SK-N-SH (cell line): ENCODE measurements at regions not wholly inside any gene's neighbourhood (a gene's known extent, or its start where the extent isn't known, plus 50 kb on each side); places are given as distances from the start of the nearest gene placed in this dataset.

Source experiments
- CTCF ChIA-PET: fragments of 300-600, 350-600 bp; formaldehyde crosslinking; extraction: SDS; loops from one replicate; lab custom pipeline; 2021; lab: Yijun Ruan, JAX
- POLR2A ChIA-PET: fragments of 350-600 bp; sonication (Branson Sonifier 250); formaldehyde crosslinking; extraction: SDS; loops from one replicate; lab custom pipeline; 2020; ENCODE audit warnings: antibody characterized with exemption, inconsistent platforms; lab: Yijun Ruan, JAX
- DNase-seq: peaks from one replicate; pipeline ENCODE4 v3.0.0; 2012
- H2AFZ ChIP-seq: fragments of 200-600 bp; sonication (generic); 2 replicates; pipeline ENCODE4 v1.8.1; 2016; ENCODE audit warnings: antibody characterized with exemption, mild to moderate bottlenecking, low read depth
- H3F3A ChIP-seq: fragments of 200-600 bp; sonication (generic); replicated peaks from 2 replicates; pipeline ENCODE3; 2016; ENCODE audit warnings: antibody characterized with exemption, mild to moderate bottlenecking; ENCODE audit not compliant: insufficient read depth
- H3K27ac ChIP-seq, 2 experiments: fragments of 200-500 bp in 1 of 2; fragments of 200-600 bp in 1 of 2; sonication (Bioruptor generic) in 1 of 2; sonication (generic), shearing (Covaris generic) in 1 of 2; 2 replicates each; pipeline versions ENCODE4 v1.5.1 to v1.6.1; 2014 to 2016; ENCODE audit warnings: low read depth in 2 of 2, inconsistent platforms in 1 of 2, low read length in 1 of 2, mild to moderate bottlenecking in 1 of 2, mixed read lengths in 1 of 2
- H3K27me3 ChIP-seq: fragments of 200-600 bp; sonication (generic), shearing (Covaris generic); 2 replicates; pipeline ENCODE4 v1.6.1; 2016; ENCODE audit warnings: mixed run types; ENCODE audit not compliant: insufficient read depth
- H3K36me3 ChIP-seq, 2 experiments: fragments of 200-500 bp in 1 of 2; fragments of 200-600 bp in 1 of 2; sonication (Bioruptor generic) in 1 of 2; sonication (generic) in 1 of 2; replicated peaks in 1 of 2; 2 replicates each; pipeline versions ENCODE3 to v1.5.1; 2014 to 2016; ENCODE audit warnings: low read length in 1 of 2, mild to moderate bottlenecking in 1 of 2; ENCODE audit not compliant: insufficient read depth in 2 of 2, control insufficient read depth in 1 of 2
- H3K4me1 ChIP-seq, 2 experiments: fragments of 200-500 bp in 1 of 2; fragments of 200-600 bp in 1 of 2; sonication (Bioruptor generic) in 1 of 2; sonication (generic), shearing (Covaris generic) in 1 of 2; 2 replicates each; pipeline versions ENCODE4 v1.5.1 to v1.6.1; 2014 to 2016; ENCODE audit warnings: low read depth in 1 of 2, low read length in 1 of 2, mixed run types in 1 of 2; ENCODE audit not compliant: insufficient read depth in 2 of 2, control insufficient read depth in 1 of 2
- H3K4me2 ChIP-seq: fragments of 200-600 bp; sonication (generic), shearing (Covaris generic); 2 replicates; pipeline ENCODE4 v1.6.1; 2017; ENCODE audit warnings: mixed run types
- H3K4me3 ChIP-seq, 2 experiments: fragments of 200-500 bp in 1 of 2; fragments of 200-600 bp in 1 of 2; sonication (Bioruptor generic) in 1 of 2; sonication (generic), shearing (Covaris generic) in 1 of 2; 2 replicates each; pipeline versions ENCODE4 v1.5.1 to v1.8.1; 2014 to 2016; ENCODE audit warnings: low read depth in 2 of 2, inconsistent platforms in 1 of 2, low read length in 1 of 2, mild to moderate bottlenecking in 1 of 2, mixed read lengths in 1 of 2, moderate library complexity in 1 of 2
- H3K79me2 ChIP-seq: fragments of 200-600 bp; sonication (generic); 2 replicates; pipeline ENCODE4 v1.8.1; 2017; ENCODE audit warnings: mild to moderate bottlenecking; ENCODE audit not compliant: insufficient read depth
- H3K9ac ChIP-seq: fragments of 200-600 bp; sonication (generic); 2 replicates; pipeline ENCODE4 v1.6.1; 2017; ENCODE audit warnings: mixed run types
- H3K9me2 ChIP-seq: fragments of 200-600 bp; sonication (generic); 2 replicates; pipeline ENCODE4 v1.6.1; 2017; ENCODE audit warnings: mixed run types
- H3K9me3 ChIP-seq: fragments of 200-600 bp; sonication (generic); 2 replicates; pipeline ENCODE4 v1.6.1; 2017; ENCODE audit warnings: mixed run types, mild to moderate bottlenecking, moderate library complexity
- H4K20me1 ChIP-seq: fragments of 200-600 bp; sonication (generic); 2 replicates; pipeline ENCODE4 v1.6.1; 2017; ENCODE audit warnings: mild to moderate bottlenecking, mixed run types; ENCODE audit not compliant: insufficient read depth
- EP300 ChIP-seq, 2 experiments: IDR thresholded peaks; 2 replicates each; pipeline versions ENCODE4 v1.4.0 to v1.6.1; 2012; ENCODE audit warnings: borderline replicate concordance in 1 of 2, low read depth in 1 of 2, low read length in 1 of 2
- FOXJ3 ChIP-seq: sonication (generic); formaldehyde crosslinking; IDR thresholded peaks from 2 replicates; pipeline ENCODE4 v1.5.1; 2020; ENCODE audit warnings: mild to moderate bottlenecking, missing genetic modification reagents
- NFIC ChIP-seq: IDR thresholded peaks from 2 replicates; pipeline ENCODE4 v1.4.0; 2012; ENCODE audit warnings: borderline replicate concordance
- POLR2AphosphoS5 ChIP-seq: IDR thresholded peaks from 2 replicates; pipeline ENCODE4 v1.6.1; 2012; ENCODE audit warnings: low read depth, low read length
- RCOR1 ChIP-seq: fragments of 150-350 bp; IDR thresholded peaks from 2 replicates; pipeline ENCODE4 v1.6.1; 2017; ENCODE audit warnings: antibody characterized with exemption, low read length
- REST ChIP-seq: IDR thresholded peaks from 2 replicates; pipeline ENCODE4 v1.6.1; 2012; ENCODE audit warnings: mild to moderate bottlenecking, low read depth, low read length, moderate library complexity
- RXRA ChIP-seq: IDR thresholded peaks from 2 replicates; pipeline ENCODE4 v1.4.0; 2012; ENCODE audit warnings: low read depth, mild to moderate bottlenecking, borderline replicate concordance
- SIN3A ChIP-seq: IDR thresholded peaks from 2 replicates; pipeline ENCODE4 v1.6.1; 2012; ENCODE audit warnings: low read depth, mild to moderate bottlenecking, low read length, moderate library complexity, borderline replicate concordance
- SMC3 ChIP-seq: IDR thresholded peaks from 2 replicates; pipeline ENCODE4 v1.6.1; 2012; ENCODE audit warnings: low read depth, low read length, improper control_type of control experiment
- TAF1 ChIP-seq: IDR thresholded peaks from 2 replicates; pipeline ENCODE4 v1.6.1; 2012; ENCODE audit warnings: low read depth, mild to moderate bottlenecking, low read length, moderate library complexity, borderline replicate concordance
- USF1 ChIP-seq: IDR thresholded peaks from 2 replicates; pipeline ENCODE4 v1.4.0; 2012; ENCODE audit warnings: low read depth, borderline replicate concordance
- YY1 ChIP-seq: IDR thresholded peaks from 2 replicates; pipeline ENCODE4 v1.4.0; 2012; ENCODE audit warnings: low read depth, mild to moderate bottlenecking
- TF ChIP-seq, protein P1 (sequence below): IDR thresholded peaks from 2 replicates; pipeline ENCODE4 v1.4.0; 2012; ENCODE audit warnings: low read depth
- TF ChIP-seq, protein P2 (sequence below): IDR thresholded peaks from 2 replicates; pipeline ENCODE4; 2012

GRCh38 chr4:128512767-128513322, 225.2 kb upstream of the PGRMC2 start:
- H3K4me3 ChIP-seq = no peak overlapping the region

More at GRCh38 chr4:128512767-128513322, 225.2 kb upstream of the PGRMC2 start:
- H3K9ac ChIP-seq = no peak overlapping the region
- TF ChIP-seq RXRA = no peak
- no peak for TF ChIP-seq NFIC
- no peak for TF ChIP-seq REST
- TF ChIP-seq, protein P1, sequence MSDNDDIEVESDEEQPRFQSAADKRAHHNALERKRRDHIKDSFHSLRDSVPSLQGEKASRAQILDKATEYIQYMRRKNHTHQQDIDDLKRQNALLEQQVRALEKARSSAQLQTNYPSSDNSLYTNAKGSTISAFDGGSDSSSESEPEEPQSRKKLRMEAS = no peak
- TF ChIP-seq SMC3 = no peak
- no peak for TF ChIP-seq FOXJ3
- TF ChIP-seq USF1 = no peak
- no peak for TF ChIP-seq POLR2AphosphoS5
- no peak for TF ChIP-seq RCOR1
- TF ChIP-seq EP300 (IDR thresholded peaks at IDR 0.05; ENCODE audit: borderline replicate concordance in 1 of 2, low read depth in 1 of 2, low read length in 1 of 2) = no peak
- TF ChIP-seq YY1 = no peak
- TF ChIP-seq SIN3A = no peak
- TF ChIP-seq, protein P2, sequence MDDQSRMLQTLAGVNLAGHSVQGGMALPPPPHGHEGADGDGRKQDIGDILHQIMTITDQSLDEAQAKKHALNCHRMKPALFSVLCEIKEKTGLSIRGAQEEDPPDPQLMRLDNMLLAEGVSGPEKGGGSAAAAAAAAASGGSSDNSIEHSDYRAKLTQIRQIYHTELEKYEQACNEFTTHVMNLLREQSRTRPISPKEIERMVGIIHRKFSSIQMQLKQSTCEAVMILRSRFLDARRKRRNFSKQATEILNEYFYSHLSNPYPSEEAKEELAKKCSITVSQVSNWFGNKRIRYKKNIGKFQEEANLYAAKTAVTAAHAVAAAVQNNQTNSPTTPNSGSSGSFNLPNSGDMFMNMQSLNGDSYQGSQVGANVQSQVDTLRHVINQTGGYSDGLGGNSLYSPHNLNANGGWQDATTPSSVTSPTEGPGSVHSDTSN = no peak
- TF ChIP-seq TAF1 = no peak
- no peak overlapping the region for H3K4me2 ChIP-seq
- H2AFZ ChIP-seq = no peak overlapping the region
- H3K9me2 ChIP-seq = no peaks in the 10 kb centered on the region
- ChIA-PET CTCF (no interaction called here), POLR2A (interaction anchor here (0.5 kb wide), 1 partner anchor 636 kb away, joined by 5 read pairs; no protein-coding TSS in a partner anchor)
- no peak overlapping the region for H3K27ac ChIP-seq
- H3F3A ChIP-seq = peaks cover 7% of the 10 kb centered on the region
- H3K9me3 ChIP-seq = peaks cover 5% of the 10 kb centered on the region; the same call in 1 of the 2 replicates
- no peaks in the 10 kb centered on the region for H4K20me1 ChIP-seq
- peaks cover 16 to 17% of the 10 kb centered on the region in 2 experiments; a peak in 3 of 4 replicates for H3K4me1 ChIP-seq
- H3K79me2 ChIP-seq = no peaks in the 10 kb centered on the region
- H3K36me3 ChIP-seq = no peaks in the 10 kb centered on the region
- no peaks in the 10 kb centered on the region for H3K27me3 ChIP-seq
- no peak for DNase-seq
